Panc1 (cell line): ENCODE measurements at regions not wholly inside any gene's neighbourhood (a gene's known extent, or its start where the extent isn't known, plus 50 kb on each side); places are given as distances from the start of the nearest gene placed in this dataset.

Experiments
- ATAC-seq: fragments of 200-7000 bp; cut with Tn5 transposase; 2 replicates; pipeline ENCODE4 v1.9.1; 2020; ENCODE audit warnings: mild to moderate bottlenecking, moderate library complexity
- BruUV-seq: library from RNA; stranded (reverse); fragments of 400-500 nt; replicated peaks from 2 replicates; lab custom pipeline; 2021; lab: Mats Ljungman, UMichigan
- CTCF ChIA-PET: fragments of 300-600 bp; sonication (Branson Sonifier 250); formaldehyde crosslinking; loops from one replicate; lab custom pipeline; 2022; ENCODE audit warnings: antibody characterized with exemption; lab: Charles Lee
- POLR2A ChIA-PET: fragments of 300-600 bp; sonication (Branson Sonifier 250); formaldehyde crosslinking; loops from one replicate; lab custom pipeline; 2022; ENCODE audit warnings: antibody characterized with exemption; lab: Charles Lee
- DNase-seq: peaks from one replicate; pipeline ENCODE4 v3.0.0-alpha.2; 2010; ENCODE audit warnings: low read depth, low spot score
- H3K27ac ChIP-seq: 2 replicates; pipeline ENCODE4 v1.5.1; 2011; ENCODE audit warnings: mild to moderate bottlenecking, low read length, inconsistent platforms
- H3K27me3 ChIP-seq: fragments of 200-500 bp; sonication (Bioruptor generic); 2 replicates; pipeline ENCODE4 v1.6.0; 2014; ENCODE audit warnings: low read length, inconsistent platforms; ENCODE audit not compliant: control insufficient read depth, insufficient read depth
- H3K36me3 ChIP-seq: fragments of 200-500 bp; sonication (Bioruptor generic); 2 replicates; pipeline ENCODE4 v1.5.1; 2014; ENCODE audit warnings: inconsistent platforms, mild to moderate bottlenecking, low read length, moderate library complexity; ENCODE audit not compliant: control insufficient read depth, insufficient read depth
- H3K4me1 ChIP-seq: 2 replicates; pipeline ENCODE4 v1.5.1; 2011; ENCODE audit warnings: inconsistent platforms, mild to moderate bottlenecking, low read length, moderate library complexity; ENCODE audit not compliant: control insufficient read depth, insufficient read depth
- H3K4me3 ChIP-seq, 2 experiments: 2 replicates each; pipeline ENCODE4 v1.5.1; 2011 to 2012; ENCODE audit warnings: low read depth in 2 of 2, low read length in 2 of 2, mild to moderate bottlenecking in 2 of 2, inconsistent platforms in 1 of 2, moderate library complexity in 1 of 2
- H3K9me3 ChIP-seq: fragments of 200-500 bp; sonication (Bioruptor generic); 2 replicates; pipeline ENCODE4 v1.5.1; 2014; ENCODE audit warnings: low read depth, mild to moderate bottlenecking, inconsistent platforms, low read length, moderate library complexity; ENCODE audit not compliant: control insufficient read depth, insufficient read depth
- POLR2AphosphoS5 ChIP-seq: IDR thresholded peaks from 2 replicates; pipeline ENCODE4 v1.6.1; 2012; ENCODE audit warnings: mild to moderate bottlenecking, low read depth, low read length, moderate library complexity
- SIN3A ChIP-seq: IDR thresholded peaks from 2 replicates; pipeline ENCODE4 v1.6.1; 2012; ENCODE audit warnings: low read depth, mild to moderate bottlenecking, low read length, moderate library complexity, borderline replicate concordance; ENCODE audit not compliant: insufficient read depth
- TCF7L2 ChIP-seq: IDR thresholded peaks from 2 replicates; pipeline ENCODE4 v1.6.1; 2011; ENCODE audit warnings: mild to moderate bottlenecking, low read depth, low read length, inconsistent platforms
- in situ Hi-C: cut with HindIII; loops from 2 replicates; pipeline ENCODE4 v1.10.0; 2016; ENCODE audit warnings: low sequenced_read_pairs, low pct_unique_long_range_greater_than_20kb
- intact Hi-C: fragments of 100-400 bp; cut with micrococcal nuclease; formaldehyde crosslinking; loops from one replicate; pipeline ENCODE4 v1.10.0; 2022; ENCODE audit not compliant: unreplicated experiment
- TF ChIP-seq, protein P1 (sequence below), 2 experiments: IDR thresholded peaks; 2 replicates each; pipeline ENCODE4 v1.6.1; 2011 to 2012; ENCODE audit warnings: low read depth in 2 of 2, control low read depth in 1 of 2, low read length in 1 of 2, mild to moderate bottlenecking in 1 of 2, moderate library complexity in 1 of 2; ENCODE audit not compliant: insufficient read depth in 1 of 2
- TF ChIP-seq, protein P2 (sequence below): fragments of 450-650 bp; IDR thresholded peaks from 2 replicates; pipeline ENCODE4 v1.5.1; 2017; ENCODE audit warnings: mild to moderate bottlenecking

DNA sequence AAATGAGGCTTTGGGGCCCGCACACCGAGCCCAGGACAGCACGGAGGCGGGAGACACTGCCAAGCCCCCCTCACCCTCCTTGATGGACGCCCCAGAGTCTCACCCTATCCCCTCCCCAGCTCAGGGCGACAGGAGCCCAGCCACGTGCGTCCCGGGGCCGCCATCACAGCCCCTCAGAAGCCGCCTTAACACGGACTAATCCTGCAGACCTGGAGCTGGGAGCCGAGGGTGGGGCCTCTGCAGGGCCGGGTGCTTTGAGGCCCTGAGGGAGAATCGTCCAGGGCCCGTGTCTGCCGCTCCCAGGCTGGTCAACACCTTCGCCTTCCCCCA is 79.7 kb upstream of the FBRSL1 start:
- in situ Hi-C loops: no loop called here
- POLR2A ChIA-PET: no interaction called here
- CTCF ChIA-PET: interaction anchor here (1.0 to 1.1 kb wide), 2 partner anchors 185 to 257 kb away, joined by 3 to 4 read pairs; no protein-coding TSS in a partner anchor

DNA sequence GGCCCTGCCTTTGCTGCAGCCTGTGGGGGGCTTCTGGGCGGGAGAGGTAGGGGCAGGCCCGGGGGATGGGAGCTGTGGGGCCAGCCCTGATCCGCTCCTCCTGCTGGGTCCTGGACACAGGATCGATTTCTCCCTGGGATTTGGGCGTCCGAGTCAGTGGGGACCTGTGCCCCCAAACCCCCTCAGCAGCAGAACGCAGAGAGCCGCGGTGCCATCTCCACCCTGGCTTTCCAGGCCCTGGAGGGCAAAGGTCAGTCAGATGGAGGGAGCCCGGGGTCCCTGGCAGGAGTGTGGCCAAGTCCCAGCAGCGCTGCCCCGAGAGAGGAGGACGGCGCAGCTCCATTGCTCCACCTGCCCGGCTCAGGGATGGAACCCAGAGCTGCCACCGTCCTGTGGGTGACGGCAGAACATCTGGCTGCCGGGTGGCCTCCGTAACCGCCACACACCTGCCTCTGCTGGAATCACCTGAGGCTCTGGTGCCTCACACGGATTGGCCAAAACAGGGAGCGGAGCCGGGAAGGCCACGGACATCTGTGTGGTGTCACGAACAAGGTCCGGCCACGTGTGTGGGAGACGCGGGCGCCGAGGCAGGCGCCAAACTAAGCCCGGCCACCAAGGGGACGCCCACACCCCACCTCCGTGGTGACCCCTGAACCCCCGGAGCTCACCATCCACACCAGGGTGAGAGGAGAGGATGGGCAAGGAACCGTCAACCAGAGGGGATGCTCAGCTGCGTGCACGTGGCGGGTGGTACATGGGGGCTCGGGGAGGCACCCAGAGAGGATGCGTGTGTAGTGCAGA is 80.3 kb upstream of the FBRSL1 start:
- DNase-seq (no peak), ATAC-seq (no peak)
- H3K36me3 ChIP-seq: no peaks in the 10 kb centered on the region
- no TSS peak for BruUV-seq
- intact Hi-C loops: loop anchor here (10.0 kb wide), 1 partner anchor 255 kb away; no protein-coding TSS in a partner anchor
- ChIA-PET POLR2A (no interaction called here), CTCF (interaction anchor here (1.1 kb wide), 1 partner anchor 256 kb away, joined by 3 read pairs; no protein-coding TSS in a partner anchor)
- TF ChIP-seq, protein P1, sequence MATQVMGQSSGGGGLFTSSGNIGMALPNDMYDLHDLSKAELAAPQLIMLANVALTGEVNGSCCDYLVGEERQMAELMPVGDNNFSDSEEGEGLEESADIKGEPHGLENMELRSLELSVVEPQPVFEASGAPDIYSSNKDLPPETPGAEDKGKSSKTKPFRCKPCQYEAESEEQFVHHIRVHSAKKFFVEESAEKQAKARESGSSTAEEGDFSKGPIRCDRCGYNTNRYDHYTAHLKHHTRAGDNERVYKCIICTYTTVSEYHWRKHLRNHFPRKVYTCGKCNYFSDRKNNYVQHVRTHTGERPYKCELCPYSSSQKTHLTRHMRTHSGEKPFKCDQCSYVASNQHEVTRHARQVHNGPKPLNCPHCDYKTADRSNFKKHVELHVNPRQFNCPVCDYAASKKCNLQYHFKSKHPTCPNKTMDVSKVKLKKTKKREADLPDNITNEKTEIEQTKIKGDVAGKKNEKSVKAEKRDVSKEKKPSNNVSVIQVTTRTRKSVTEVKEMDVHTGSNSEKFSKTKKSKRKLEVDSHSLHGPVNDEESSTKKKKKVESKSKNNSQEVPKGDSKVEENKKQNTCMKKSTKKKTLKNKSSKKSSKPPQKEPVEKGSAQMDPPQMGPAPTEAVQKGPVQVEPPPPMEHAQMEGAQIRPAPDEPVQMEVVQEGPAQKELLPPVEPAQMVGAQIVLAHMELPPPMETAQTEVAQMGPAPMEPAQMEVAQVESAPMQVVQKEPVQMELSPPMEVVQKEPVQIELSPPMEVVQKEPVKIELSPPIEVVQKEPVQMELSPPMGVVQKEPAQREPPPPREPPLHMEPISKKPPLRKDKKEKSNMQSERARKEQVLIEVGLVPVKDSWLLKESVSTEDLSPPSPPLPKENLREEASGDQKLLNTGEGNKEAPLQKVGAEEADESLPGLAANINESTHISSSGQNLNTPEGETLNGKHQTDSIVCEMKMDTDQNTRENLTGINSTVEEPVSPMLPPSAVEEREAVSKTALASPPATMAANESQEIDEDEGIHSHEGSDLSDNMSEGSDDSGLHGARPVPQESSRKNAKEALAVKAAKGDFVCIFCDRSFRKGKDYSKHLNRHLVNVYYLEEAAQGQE (IDR thresholded peaks at IDR 0.05; ENCODE audit: insufficient read depth in 1 of 2, low read depth in 2 of 2, low read length in 1 of 2): no peak
- no peak for TF ChIP-seq POLR2AphosphoS5
- TF ChIP-seq SIN3A: no peak
- TF ChIP-seq TCF7L2: no peak
- TF ChIP-seq, protein P2, sequence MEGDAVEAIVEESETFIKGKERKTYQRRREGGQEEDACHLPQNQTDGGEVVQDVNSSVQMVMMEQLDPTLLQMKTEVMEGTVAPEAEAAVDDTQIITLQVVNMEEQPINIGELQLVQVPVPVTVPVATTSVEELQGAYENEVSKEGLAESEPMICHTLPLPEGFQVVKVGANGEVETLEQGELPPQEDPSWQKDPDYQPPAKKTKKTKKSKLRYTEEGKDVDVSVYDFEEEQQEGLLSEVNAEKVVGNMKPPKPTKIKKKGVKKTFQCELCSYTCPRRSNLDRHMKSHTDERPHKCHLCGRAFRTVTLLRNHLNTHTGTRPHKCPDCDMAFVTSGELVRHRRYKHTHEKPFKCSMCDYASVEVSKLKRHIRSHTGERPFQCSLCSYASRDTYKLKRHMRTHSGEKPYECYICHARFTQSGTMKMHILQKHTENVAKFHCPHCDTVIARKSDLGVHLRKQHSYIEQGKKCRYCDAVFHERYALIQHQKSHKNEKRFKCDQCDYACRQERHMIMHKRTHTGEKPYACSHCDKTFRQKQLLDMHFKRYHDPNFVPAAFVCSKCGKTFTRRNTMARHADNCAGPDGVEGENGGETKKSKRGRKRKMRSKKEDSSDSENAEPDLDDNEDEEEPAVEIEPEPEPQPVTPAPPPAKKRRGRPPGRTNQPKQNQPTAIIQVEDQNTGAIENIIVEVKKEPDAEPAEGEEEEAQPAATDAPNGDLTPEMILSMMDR: no peak
- no peaks in the 10 kb centered on the region for H3K9me3 ChIP-seq
- no peak overlapping the region for H3K4me3 ChIP-seq
- no peaks in the 10 kb centered on the region; the same call in 1 of the 2 replicates for H3K27me3 ChIP-seq
- H3K4me1 ChIP-seq: peaks cover 6% of the 10 kb centered on the region
- H3K27ac ChIP-seq: no peak overlapping the region
- in situ Hi-C loops: no loop called here

More for the DNA sequence above, 79.7 kb upstream of the FBRSL1 start:
- ATAC-seq: no peak
- intact Hi-C loops: no loop called here
- no peaks in the 10 kb centered on the region for H3K36me3 ChIP-seq
- peaks cover 9% of the 10 kb centered on the region for H3K4me1 ChIP-seq
- BruUV-seq: no TSS peak
- no peak for DNase-seq
- no peaks in the 10 kb centered on the region for H3K9me3 ChIP-seq
- H3K4me3 ChIP-seq: no peak overlapping the region
- no peak for TF ChIP-seq POLR2AphosphoS5
- no peak for TF ChIP-seq TCF7L2
- TF ChIP-seq, protein P1 (IDR thresholded peaks at IDR 0.05; ENCODE audit: insufficient read depth in 1 of 2, low read depth in 2 of 2, low read length in 1 of 2): no peak
- TF ChIP-seq SIN3A: no peak
- TF ChIP-seq, protein P2: no peak
- H3K27ac ChIP-seq: no peak overlapping the region
- no peaks in the 10 kb centered on the region; the same call in 1 of the 2 replicates for H3K27me3 ChIP-seq
